HL-60/S4 treated with phorbol 12-myristate 13-acetate at 8.2 ng/mL for 4 days and 3 days (cell line): ENCODE measurements at regions not wholly inside any gene's neighbourhood (a gene's known extent, or its start where the extent isn't known, plus 50 kb on each side); places are given as distances from the start of the nearest gene placed in this dataset.
"Not testable (repeated sequence)": the region's sequence is repeated elsewhere in the genome, so short reads cannot be mapped to it uniquely, and the experiment has no call there.

ENCODE experiments used
- in situ Hi-C: fragments of 300-500 bp; cut with MboI; formaldehyde crosslinking; loops from 2 replicates; pipeline ENCODE4 v1.15.0; 2022; ENCODE audit warnings: low sequenced_read_pairs

GRCh38 chr6:134623401-134623800, 305.5 kb upstream of the SGK1 start:
- in situ Hi-C loops: no loop called here

- in situ Hi-C loops: no loop called here
Measured at GRCh38 chr6:134622382-134623173, 304.7 kb upstream of the SGK1 start.

- in situ Hi-C loops: no loop called here
Measured at GRCh38 chr6:134621858-134622257, 303.9 kb upstream of the SGK1 start.

GRCh38 chr6:134619789-134620188, 301.9 kb upstream of the SGK1 start:
- in situ Hi-C loops: no loop called here

- in situ Hi-C loops: no loop called here
Measured at GRCh38 chr6:134619077-134619476, 301.2 kb upstream of the SGK1 start.

- in situ Hi-C loops: no loop called here
Measured at GRCh38 chr6:134614606-134615485, 296.9 kb upstream of the SGK1 start.

GRCh38 chr6:134612128-134612527, 294.2 kb upstream of the SGK1 start:
- in situ Hi-C loops: not testable (repeated sequence)

GRCh38 chr6:134610411-134610810, 292.5 kb upstream of the SGK1 start:
- in situ Hi-C loops: no loop called here

GRCh38 chr6:134609716-134610261, 291.9 kb upstream of the SGK1 start:
- in situ Hi-C loops: no loop called here

- in situ Hi-C loops: no loop called here
Measured at GRCh38 chr6:134607411-134607810, 289.5 kb upstream of the SGK1 start.

- in situ Hi-C loops: no loop called here
Measured at GRCh38 chr6:134605034-134605433, 287.1 kb upstream of the SGK1 start.

GRCh38 chr6:134604014-134604676, 286.2 kb upstream of the SGK1 start:
- in situ Hi-C loops: no loop called here

GRCh38 chr6:134603561-134603960, 285.6 kb upstream of the SGK1 start:
- in situ Hi-C loops: no loop called here

- in situ Hi-C loops: no loop called here
Measured at GRCh38 chr6:134602123-134602522, 284.2 kb upstream of the SGK1 start.

GRCh38 chr6:134600671-134601070, 282.8 kb upstream of the SGK1 start:
- in situ Hi-C loops: no loop called here

- in situ Hi-C loops: no loop called here
Measured at GRCh38 chr6:134599079-134599478, 281.2 kb upstream of the SGK1 start.

GRCh38 chr6:134596191-134596590, 278.3 kb upstream of the SGK1 start:
- in situ Hi-C loops: no loop called here

GRCh38 chr6:134594881-134595280, 277.0 kb upstream of the SGK1 start:
- in situ Hi-C loops: no loop called here

GRCh38 chr6:134593887-134594286, 276.0 kb upstream of the SGK1 start:
- in situ Hi-C loops: no loop called here

GRCh38 chr6:134593442-134593841, 275.5 kb upstream of the SGK1 start:
- in situ Hi-C loops: no loop called here

GRCh38 chr6:134593024-134593423, 275.1 kb upstream of the SGK1 start:
- in situ Hi-C loops: no loop called here
